Activated T-cell treated with anti-CD3 and anti-CD28 coated beads for 1 hour (primary cell): ENCODE measurements at regions not wholly inside any gene's neighbourhood (a gene's known extent, or its start where the extent isn't known, plus 50 kb on each side); places are given as distances from the start of the nearest gene placed in this dataset.

Source experiments
- DNase-seq: peaks from one replicate; pipeline ENCODE4 v3.0.0-alpha.2; 2020; ENCODE audit warnings: low read depth

DNA sequence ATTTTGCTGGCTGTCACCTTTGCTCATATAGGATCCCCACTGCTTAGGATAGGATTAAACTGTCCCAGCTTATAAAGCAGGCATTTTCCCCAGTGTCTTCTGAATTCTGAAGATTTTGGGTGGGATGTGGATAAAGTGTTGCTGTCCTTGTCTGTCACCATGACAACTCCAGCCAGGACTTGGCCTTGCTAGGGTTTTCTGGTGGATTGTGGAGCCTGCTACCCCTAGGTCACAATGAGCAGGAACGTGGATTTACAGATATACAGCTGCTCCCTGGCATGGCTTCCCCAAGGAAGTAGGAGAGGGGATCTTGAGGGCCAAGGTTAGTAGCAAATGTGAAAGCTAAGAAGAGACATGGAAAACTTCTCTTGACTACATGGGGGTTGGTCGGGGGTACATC is 220.7 kb downstream of the WDR11 start:
- DNase-seq: no peak

GRCh38 chr10:121073728-121074127 is 222.6 kb downstream of the WDR11 start:
- DNase-seq: no peak

GRCh38 chr10:121076776-121077715 is 225.9 kb downstream of the WDR11 start:
- DNase-seq: no peak

- DNase-seq: no peak
Measured at GRCh38 chr10:121078036-121078435, 226.9 kb downstream of the WDR11 start.

- DNase-seq: no peak
Measured at GRCh38 chr10:121078672-121079102, 227.5 kb downstream of the WDR11 start.

GRCh38 chr10:121079226-121079625 is 228.1 kb downstream of the WDR11 start:
- DNase-seq: no peak

DNA sequence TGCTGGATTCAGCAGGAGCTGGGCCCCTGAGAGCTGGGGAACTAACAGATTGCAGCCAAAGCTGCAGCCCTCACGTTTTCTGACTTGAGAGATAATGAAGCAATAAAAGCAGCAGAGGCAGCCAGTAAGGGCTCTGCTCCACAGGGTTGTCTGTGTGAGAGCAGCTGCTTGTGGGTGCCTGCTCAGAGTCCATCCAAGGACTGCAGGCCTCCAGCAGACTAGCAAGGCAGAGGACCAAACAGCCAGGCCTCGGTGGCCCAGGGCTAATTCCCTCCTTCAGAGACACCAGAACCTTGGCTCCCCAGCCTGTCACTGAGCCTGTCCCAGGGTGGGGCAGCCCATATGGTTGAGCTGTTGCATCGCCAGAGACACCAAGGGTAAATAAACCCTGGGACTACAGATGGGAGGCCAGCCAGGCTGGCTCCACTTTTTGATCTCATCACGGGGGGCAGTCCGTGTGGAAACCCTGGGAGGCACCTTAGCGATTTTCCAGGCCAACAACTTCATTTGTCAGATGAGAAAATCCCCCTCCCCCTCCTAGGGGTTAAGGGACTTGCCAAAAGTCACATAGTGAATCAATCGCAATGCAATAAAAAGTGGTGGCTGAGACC is 229.2 kb downstream of the WDR11 start:
- no peak for DNase-seq

- no peak for DNase-seq
Measured at GRCh38 chr10:121081306-121081705, 230.1 kb downstream of the WDR11 start.

- no peak for DNase-seq
Measured at GRCh38 chr10:121082984-121083383, 231.8 kb downstream of the WDR11 start.

DNA sequence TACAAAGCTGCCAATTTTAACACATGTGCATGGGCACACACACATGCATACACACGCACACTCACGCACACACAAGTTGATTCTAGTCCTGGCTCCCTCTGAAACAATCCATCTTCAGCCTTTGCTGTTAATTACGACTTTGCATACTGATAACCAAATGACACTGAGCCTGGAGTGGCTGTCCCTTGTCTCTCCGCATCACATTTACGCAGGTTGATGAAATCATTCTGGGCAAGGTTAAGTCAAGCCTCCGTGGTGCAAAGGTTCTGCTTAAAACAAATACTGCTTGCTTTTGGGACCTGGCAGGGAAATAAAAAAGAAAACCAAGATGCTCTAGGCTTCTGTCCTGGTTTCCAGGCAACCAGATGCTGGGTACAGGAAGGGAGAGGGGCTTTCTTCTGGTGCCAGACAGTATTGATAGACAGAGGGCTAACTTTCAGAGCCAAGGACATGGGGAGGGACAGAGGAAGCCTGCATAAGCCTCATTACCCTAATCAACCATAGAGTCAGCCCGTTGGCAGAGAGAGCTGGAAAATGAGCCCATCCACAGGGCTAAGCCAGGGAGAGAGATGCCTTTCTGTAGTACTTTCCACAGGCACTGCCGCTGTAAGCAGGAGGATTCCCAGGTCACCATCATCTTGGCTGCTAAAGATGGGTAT is 233.0 kb downstream of the WDR11 start:
- no peak for DNase-seq

GRCh38 chr10:121084675-121085070 is 233.5 kb downstream of the WDR11 start:
- DNase-seq: no peak

- DNase-seq: no peak
Measured at GRCh38 chr10:121085367-121085766, 234.2 kb downstream of the WDR11 start.

GRCh38 chr10:121087129-121087528 is 236.0 kb downstream of the WDR11 start:
- DNase-seq: no peak

- no peak for DNase-seq
Measured at GRCh38 chr10:121087688-121088087, 236.5 kb downstream of the WDR11 start.

- no peak for DNase-seq
Measured at GRCh38 chr10:121088524-121088923, 237.4 kb downstream of the WDR11 start.

DNA sequence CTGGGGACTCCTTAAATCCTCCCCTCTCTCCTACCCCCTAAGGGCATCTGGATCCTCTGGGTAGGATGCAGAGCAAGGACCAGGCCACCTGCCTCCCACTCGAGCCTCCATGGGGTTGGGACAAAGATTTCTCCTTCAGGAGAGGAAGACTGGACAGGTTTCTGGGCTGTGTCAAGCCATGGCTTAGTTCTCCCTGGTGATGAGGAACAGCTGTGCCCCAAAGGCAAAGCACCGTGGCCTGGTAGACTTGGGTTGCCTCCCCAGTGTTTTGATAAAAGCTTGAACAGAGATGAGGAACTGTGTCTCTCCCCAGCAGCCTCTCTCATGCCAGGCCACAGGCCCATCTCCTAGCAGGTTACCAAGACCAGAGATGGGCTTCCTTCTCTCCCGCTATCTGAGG is 238.3 kb downstream of the WDR11 start:
- DNase-seq: no peak

DNA sequence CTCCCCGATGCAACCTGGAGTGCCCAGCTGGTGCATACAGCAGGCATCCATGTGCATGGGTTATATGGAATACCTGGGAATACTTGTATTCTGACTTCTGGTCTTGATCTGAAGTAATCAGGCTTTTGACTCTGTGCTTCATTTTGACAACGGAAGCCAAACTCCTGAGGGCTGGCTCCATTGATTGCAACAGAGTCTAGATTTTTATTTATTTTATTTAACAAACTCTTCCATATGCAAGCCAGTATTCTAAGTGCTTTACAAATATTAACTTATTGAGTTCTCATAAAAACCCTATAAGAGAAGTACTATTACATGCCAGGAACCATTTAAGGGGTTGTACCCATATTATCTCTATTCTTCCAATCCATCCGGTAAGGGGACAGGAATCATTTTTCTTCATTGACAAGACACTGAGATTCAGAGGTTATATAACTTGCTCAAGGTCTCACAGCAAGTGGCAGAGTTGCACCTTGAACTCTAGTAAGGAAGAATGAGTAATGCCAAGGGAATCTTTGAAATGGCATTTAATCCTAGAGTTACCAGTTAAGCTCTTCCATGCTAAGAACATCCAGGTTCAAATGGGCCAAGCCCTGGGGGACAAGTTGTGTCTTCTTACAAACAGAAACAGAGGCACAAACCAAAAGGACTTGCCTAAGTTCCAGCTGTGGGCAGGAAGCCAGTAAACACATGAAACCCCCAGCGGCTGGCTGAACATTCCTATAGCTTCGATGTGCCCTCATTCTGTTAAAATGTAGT is 241.0 kb downstream of the WDR11 start:
- no peak for DNase-seq

DNA sequence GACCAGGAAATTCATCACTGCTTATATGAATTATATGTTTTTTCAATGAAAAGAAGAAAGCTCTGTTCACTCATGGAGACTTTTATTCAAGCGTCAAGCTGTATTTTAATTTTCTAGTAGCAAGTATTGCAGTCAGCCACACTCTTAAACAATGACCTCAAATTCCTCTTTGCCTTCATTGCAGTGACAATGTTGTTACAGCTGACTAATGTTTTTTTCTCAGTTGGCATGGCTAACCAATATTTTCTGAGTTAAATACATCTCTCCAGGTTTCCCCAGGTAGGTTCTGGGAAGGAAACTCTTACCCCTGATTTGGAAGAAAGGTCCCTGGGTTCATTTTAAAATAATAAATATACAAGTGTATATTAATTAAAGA is 241.5 kb downstream of the WDR11 start:
- no peak for DNase-seq

GRCh38 chr10:121096617-121097431 is 245.7 kb downstream of the WDR11 start:
- DNase-seq: no peak

GRCh38 chr10:121098211-121098610 is 247.0 kb downstream of the WDR11 start:
- DNase-seq: no peak

DNA sequence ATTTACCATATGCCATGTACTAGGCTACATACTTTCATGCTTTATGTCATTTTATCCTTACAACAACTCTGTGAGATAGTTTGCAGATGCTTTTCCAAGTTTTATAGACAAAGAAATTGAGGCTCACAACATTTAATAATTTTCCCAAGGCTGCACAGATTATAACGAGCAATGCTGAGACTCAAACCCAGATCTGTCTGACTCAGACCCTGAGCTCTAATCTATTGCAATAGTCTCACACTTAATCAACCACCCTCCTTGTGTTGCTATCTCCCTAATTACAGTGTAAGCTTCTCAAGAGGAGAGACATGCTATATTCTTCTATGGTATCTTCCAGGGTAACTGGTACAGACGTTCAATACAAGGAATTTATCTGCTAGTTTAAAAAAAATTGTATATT is 247.6 kb downstream of the WDR11 start:
- DNase-seq: no peak
